GM19438 (cell line): ENCODE measurements at regions not wholly inside any gene's neighbourhood (a gene's known extent, or its start where the extent isn't known, plus 50 kb on each side); places are given as distances from the start of the nearest gene placed in this dataset.
"Not testable (repeated sequence)": the region's sequence is repeated elsewhere in the genome, so short reads cannot be mapped to it uniquely, and the experiment has no call there.

Experiments used
- ATAC-seq: cut with Tn5 transposase; IDR thresholded peaks from one replicate; pipeline ENCODE4 v1.9.1; 2021; ENCODE audit warnings: low read depth; ENCODE audit not compliant: unreplicated experiment

- no peak for ATAC-seq
These were observed 1001.6 kb upstream of the IGFBP7 start for GRCh38 chr4:58111818-58112217.

DNA sequence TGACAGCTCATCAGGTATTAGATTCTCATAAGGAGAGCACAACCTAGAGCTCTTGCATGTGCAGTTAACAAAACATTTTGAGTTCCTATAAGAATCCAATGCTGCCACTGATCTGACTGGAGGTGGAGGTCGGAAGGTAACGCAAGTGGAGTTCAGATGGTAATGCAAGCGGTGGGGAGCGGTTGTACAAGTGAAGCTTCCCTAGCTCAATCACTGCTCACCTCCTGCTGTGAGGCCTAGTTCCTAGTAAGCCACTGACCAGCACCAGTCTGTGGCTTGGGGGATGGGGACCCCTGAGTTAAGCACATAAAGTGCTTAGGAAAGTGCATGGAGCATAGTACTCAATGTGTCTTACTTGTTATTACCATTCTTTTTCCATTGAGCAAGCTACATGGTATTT lies 983.2 kb upstream of the IGFBP7 start:
- ATAC-seq = no peak

DNA sequence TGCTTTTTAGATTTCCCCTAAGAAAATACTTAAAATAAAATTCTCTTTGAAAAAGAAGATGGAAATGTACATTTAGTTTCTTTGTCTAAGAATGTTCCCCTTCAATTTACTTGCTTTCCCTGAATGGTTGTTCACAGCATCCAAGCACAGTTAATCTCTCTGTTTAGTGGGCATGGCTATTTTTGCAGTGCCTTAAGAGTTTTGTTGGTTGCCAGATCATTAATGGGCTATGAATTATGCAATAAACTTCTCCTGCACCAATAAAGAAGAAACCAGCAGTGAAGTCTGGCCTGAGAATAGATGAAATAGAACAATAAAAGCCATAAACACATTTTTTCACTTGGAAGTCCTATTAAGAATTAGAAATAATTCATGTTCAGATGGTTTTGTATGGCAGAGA lies 980.4 kb upstream of the IGFBP7 start:
- ATAC-seq = no peak

DNA sequence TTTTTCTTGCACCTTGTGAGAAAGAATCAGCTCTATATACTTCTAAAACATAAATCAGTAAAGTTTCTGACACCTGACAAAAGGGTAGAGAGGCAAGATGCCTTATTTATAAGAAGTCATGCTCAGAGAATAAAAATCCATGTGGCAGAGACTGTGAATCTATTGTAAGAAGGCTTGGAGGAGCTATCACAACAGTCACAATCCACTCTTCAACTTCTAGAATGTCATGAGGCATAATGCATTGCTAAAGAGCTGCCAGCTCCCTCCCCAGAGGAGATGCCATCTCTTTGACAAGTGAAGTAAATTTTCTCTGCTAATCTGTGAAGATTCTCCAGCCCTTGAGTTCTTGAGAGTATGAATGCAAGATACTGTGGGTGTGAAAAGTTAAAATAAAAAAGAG lies 971.2 kb upstream of the IGFBP7 start:
- ATAC-seq = no peak

DNA sequence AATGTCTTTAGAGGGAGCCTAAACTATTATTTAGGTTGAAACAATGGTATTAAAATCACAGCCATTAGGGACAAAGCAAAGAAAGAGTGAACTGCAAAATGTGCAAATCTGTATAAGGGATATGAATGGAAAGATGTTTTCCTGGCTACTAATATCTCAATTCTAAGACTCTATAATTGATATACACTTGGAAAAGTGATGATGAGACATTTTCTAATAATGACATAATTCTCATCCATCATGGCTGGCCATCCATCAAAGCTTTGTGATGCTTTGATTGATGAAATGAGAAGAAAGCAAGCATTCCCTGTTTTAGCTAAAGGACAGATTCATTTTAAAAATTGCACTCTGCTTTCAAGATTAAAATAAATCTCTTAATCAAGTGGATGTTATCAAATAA lies 965.5 kb upstream of the IGFBP7 start:
- no peak for ATAC-seq

- ATAC-seq = no peak
These were observed 964.2 kb upstream of the IGFBP7 start for GRCh38 chr4:58074382-58074781.

DNA sequence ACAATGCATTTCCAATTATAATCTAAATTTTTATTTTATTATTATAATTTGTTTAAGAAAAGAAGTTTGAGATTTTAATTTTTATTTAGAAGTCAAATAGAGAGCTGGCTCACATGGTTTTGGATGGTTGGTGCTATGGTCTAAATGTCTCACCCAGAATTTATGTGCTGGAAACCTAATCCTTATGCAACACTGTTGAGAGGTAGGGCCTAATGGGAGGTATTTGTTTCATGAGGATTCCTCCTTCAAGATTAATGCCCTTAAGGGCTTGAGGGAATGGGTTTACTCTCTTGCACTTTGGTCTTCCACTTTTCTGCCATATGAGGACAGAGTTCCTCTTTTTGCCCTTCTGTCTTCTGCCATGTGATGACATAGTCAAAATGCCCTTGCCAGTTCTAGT lies 960.5 kb upstream of the IGFBP7 start:
- no peak for ATAC-seq

DNA sequence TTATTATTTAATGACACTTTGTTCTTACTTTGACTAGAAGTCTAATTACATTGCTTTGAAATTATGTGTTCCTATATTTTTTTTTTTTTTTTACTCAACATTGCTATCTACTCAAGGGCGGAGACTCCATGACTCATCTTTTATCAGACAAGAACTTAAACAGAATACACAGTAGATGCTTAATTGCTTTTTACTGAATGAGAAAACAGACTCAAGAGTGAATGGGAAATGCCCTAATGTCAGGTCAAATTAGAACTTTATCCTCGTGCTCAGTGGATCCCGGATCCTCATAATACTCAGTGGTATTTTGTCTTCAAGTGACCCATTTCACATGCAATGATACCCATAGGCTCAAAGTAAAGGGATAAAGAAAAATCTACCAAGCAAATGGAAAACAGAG lies 954.5 kb upstream of the IGFBP7 start:
- no peak for ATAC-seq

- no peak for ATAC-seq
These were observed 953.4 kb upstream of the IGFBP7 start for GRCh38 chr4:58063404-58064160.

DNA sequence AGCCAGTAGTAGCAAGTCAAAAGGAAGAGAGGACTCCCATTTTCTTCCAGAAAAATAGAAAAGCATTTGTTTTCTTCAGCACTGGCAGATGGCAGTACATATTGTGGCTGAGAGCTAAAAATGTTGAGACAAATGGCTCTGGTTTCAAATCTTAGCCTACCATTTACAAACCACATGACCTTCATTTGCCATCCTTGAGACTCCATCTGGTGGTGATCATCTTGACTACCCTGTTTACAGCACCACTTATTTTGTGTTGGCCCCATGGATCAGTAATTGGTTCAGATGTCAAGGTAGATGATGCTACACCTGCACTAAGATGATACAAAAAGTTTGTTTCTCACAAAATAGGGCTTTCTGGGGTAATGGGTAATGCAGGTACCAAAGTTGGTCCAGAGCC lies 951.8 kb upstream of the IGFBP7 start:
- ATAC-seq = no peak

DNA sequence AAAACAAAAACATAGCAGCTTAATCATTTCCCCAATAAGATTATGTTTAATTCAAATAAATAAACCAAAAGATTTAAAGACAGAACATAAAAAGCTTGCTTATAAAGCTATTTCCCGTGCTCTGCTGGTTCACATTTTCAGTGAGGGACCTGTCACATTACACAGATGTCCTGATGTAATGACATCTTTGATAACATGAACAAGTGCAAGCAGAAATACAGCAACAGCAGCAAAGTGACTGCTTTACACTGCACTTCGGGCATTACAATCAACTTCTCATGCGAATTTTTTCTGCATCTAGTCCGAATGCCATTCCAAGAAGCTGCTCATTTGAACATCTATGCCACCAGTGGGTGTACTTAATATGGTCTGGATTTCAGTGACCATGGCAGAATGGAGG lies 940.3 kb upstream of the IGFBP7 start:
- ATAC-seq = no peak

DNA sequence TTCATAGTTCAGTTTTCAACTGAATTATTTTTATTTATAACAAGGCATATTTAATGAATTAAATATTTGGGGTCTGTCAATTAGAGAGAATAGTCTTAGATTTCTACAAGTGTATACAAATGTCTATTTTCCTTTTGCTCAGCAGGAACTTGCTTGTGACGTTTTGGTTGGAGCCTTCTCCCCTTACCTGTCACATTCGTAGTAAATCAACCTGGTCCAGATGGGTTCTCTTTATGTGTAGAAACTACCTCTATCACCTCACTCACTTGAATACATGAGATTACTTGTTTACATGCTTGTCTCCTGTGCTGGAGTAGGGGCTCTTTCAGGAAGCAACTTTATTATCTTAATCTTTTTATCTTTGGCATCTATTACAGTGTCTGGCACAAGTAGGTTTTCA lies 938.3 kb upstream of the IGFBP7 start:
- no peak for ATAC-seq

DNA sequence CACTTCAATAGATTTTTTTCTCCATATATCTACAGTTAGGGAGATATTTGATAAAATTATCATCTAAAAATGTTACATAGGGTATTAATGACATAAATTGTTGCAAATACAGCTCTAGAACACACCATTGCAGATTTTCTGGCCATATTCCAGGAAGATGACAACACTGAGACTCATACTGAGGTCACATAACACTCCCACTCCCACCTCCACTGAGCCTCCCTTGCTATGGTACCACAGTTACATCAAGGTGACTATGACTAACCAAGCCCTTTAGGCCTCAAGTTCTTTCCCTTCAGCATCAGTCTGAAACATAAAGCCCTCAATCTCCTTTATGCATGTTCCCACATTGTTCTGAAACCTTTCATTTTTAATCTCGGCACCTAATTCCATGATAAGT lies 932.0 kb upstream of the IGFBP7 start:
- ATAC-seq = no peak

DNA sequence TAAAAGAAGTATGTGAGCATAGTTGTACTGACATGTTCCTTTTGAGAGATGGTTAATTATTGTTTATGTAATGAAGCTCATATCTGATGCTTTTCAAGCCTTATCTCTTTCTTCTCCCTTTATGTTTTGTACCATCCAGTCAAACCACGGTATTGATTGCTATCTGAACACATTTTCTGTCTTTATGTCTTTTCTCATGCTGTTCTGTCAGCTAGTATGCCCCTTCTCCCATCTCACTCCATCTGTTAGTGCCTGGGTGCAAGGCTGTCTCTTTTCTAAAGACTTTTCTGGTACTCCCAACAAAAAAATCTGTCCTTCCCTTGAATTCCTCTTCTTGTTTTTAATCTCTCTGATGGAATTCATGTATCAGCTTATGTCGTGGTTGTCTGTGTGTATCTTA lies 883.8 kb upstream of the IGFBP7 start:
- no peak for ATAC-seq

DNA sequence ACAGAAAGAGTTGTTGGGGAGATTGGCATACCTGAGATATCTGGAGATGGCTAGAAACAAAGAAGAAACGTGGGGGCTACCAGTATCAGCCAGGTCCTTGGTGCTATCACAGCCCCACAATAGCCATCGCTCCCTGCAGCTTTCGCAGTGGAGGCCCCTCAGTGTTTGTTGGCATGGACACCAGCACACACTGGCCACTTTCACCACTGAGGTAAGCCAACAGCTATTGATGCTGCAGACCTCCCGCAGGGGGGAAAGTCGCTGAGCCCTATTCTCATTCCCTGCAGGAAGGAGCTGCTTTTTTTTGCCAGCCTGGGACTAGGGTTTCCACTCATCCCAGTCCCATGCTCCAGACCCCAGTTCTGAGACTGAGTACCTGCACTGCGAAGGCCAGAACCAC lies 879.2 kb upstream of the IGFBP7 start:
- no peak for ATAC-seq

GRCh38 chr4:57985161-57985560 lies 875.0 kb upstream of the IGFBP7 start:
- no peak for ATAC-seq

- ATAC-seq = no peak
These were observed 870.9 kb upstream of the IGFBP7 start for GRCh38 chr4:57981123-57981522.

- ATAC-seq = no peak
These were observed 864.6 kb upstream of the IGFBP7 start for GRCh38 chr4:57974821-57975220.

- ATAC-seq = no peak
These were observed 863.6 kb upstream of the IGFBP7 start for GRCh38 chr4:57973819-57974218.

GRCh38 chr4:57971261-57971660 lies 861.1 kb upstream of the IGFBP7 start:
- no peak for ATAC-seq

- ATAC-seq = no peak
These were observed 857.0 kb upstream of the IGFBP7 start for GRCh38 chr4:57966987-57967760.

GRCh38 chr4:57965431-57965830 lies 855.2 kb upstream of the IGFBP7 start:
- ATAC-seq = not testable (repeated sequence)
